ENCODE measurements at regions not wholly inside any gene's neighbourhood (a gene's known extent, or its start where the extent isn't known, plus 50 kb on each side); places are given as distances from the start of the nearest gene placed in this dataset.

- TF ChIP-seq CTCF (conservative IDR thresholded peaks at IDR 0.05; ENCODE audit: control insufficient read depth, insufficient read depth, low read depth, low read length), result no peak
- peak; percentile 15 for DNase-seq (ENCODE audit: low read depth)
- H3K4me3 ChIP-seq (ENCODE audit: control insufficient read depth, low read depth, low read length), result no peak overlapping the region
Measured at GRCh38 chr13:106337096-106337850, 198.2 kb downstream of the EFNB2 start.

- TF ChIP-seq CTCF (conservative IDR thresholded peaks at IDR 0.05; ENCODE audit: control insufficient read depth, insufficient read depth, low read depth, low read length), result no peak
- H3K4me3 ChIP-seq (ENCODE audit: control insufficient read depth, low read depth, low read length), result no peak overlapping the region
- no peak for DNase-seq (ENCODE audit: low read depth)
Measured at GRCh38 chr13:106336668-106337067, 198.8 kb downstream of the EFNB2 start.

GRCh38 chr13:106332621-106333020, 202.8 kb downstream of the EFNB2 start:
- H3K4me3 ChIP-seq (ENCODE audit: control insufficient read depth, low read depth, low read length), result no peak overlapping the region
- no peak for DNase-seq (ENCODE audit: low read depth)

GRCh38 chr13:106331116-106331515, 204.3 kb downstream of the EFNB2 start:
- H3K4me3 ChIP-seq (ENCODE audit: control insufficient read depth, low read depth, low read length), result no peak overlapping the region

More at GRCh38 chr13:106332621-106333020, 202.8 kb downstream of the EFNB2 start:
- no peak for TF ChIP-seq CTCF (conservative IDR thresholded peaks at IDR 0.05; ENCODE audit: control insufficient read depth, insufficient read depth, low read depth, low read length)

GRCh38 chr13:106329941-106330340, 205.5 kb downstream of the EFNB2 start:
- H3K4me3 ChIP-seq (ENCODE audit: control insufficient read depth, low read depth, low read length), result no peak overlapping the region
- TF ChIP-seq CTCF (conservative IDR thresholded peaks at IDR 0.05; ENCODE audit: control insufficient read depth, insufficient read depth, low read depth, low read length), result no peak
- DNase-seq (ENCODE audit: low read depth), result no peak

More at GRCh38 chr13:106331116-106331515, 204.3 kb downstream of the EFNB2 start:
- DNase-seq (ENCODE audit: low read depth), result no peak
- TF ChIP-seq CTCF (conservative IDR thresholded peaks at IDR 0.05; ENCODE audit: control insufficient read depth, insufficient read depth, low read depth, low read length), result no peak

- H3K4me3 ChIP-seq (ENCODE audit: control insufficient read depth, low read depth, low read length), result no peak overlapping the region
- TF ChIP-seq CTCF (conservative IDR thresholded peaks at IDR 0.05; ENCODE audit: control insufficient read depth, insufficient read depth, low read depth, low read length), result no peak
- DNase-seq (ENCODE audit: low read depth), result no peak
Measured at GRCh38 chr13:106326751-106327150, 208.7 kb downstream of the EFNB2 start.
